GM21737 (cell line): ENCODE measurements at regions not wholly inside any gene's neighbourhood (a gene's known extent, or its start where the extent isn't known, plus 50 kb on each side); places are given as distances from the start of the nearest gene placed in this dataset.
"Not testable (repeated sequence)": the region's sequence is repeated elsewhere in the genome, so short reads cannot be mapped to it uniquely, and the experiment has no call there.

ENCODE experiments used
- ATAC-seq: cut with Tn5 transposase; IDR thresholded peaks from one replicate; pipeline ENCODE4 v1.9.1; 2021; ENCODE audit warnings: mild to moderate bottlenecking, moderate library complexity; ENCODE audit not compliant: unreplicated experiment

DNA sequence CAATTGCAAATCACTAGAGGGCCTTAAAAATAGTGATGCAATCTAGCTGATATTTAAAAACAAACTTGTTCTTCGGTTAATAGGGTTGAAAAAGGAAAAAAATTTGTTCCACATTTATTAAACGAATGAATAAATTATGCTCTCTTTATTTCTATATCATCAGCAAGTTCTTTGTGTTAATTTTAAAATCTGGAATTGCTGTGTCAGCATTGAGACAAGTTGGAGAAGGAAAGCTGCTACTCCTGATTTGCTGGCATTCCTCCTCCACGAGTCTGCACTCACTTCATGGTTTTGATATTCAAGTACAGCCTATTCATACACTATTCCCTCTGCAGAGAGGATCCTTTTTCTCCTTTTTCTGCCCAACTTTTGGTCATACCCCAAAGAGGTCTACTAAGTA is 117.6 kb downstream of the MRPL39 start:
- ATAC-seq: no peak

DNA sequence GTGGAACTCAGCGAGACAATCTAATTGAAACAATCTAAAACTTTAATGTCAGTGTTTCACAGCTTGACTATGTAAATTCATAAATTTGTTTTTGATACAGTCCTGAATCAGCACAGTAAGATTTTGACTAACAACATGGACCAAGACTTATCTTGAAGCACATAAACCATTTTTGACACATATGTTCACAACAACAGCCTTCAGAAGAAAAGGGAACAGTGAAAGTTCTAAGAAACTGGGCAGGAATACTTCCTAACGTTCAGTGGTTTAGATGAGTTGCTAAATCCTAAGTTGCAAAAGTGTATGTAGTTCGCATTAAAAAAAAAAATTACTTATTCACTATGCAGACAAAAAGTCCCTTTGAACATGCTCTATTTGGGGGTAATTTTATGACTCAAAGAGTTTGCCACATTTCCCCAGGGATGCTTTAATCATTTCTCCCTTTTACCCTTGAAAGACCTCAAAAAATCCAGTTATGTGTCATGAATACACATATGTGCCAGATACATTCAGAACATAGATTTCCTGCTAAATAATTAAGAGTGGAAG is 120.2 kb downstream of the MRPL39 start:
- ATAC-seq: peak; percentile 64

DNA sequence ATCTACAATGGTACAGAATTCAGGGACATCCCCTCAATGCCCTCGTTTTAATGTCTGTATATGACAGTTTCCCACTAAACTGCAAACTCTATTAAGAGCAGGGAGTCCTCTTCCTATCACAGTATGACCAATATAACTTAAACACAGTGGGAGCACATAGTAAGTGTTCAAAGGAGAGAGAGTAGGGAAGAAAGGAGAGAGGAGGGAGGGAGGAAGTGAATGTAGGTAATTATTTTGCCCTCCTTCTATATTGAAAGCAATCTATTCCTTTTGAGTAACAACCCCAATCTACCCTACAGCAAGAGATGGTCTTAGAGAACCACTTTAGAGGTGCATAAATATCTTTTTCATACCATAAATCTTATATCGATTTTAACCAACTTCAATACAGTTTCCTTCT is 121.4 kb downstream of the MRPL39 start:
- ATAC-seq: no peak

DNA sequence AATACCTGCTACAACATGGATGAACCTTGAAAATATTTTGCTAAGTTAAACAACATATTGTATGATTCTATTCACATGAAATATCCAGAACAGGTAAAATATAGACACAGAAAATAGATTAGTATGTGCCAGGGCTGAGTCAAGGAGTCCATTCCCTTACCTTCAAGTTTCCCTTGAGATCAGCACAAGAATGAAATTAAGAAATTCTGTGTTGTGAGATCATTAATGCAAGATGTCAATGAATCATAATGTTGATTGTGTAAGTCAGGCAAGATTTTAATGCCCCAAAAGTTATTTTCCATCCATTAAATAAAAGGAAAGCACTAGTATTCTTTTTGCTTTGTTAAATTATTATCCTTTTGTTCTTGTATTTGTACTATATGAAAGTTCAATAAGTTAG is 139.4 kb downstream of the MRPL39 start:
- no peak for ATAC-seq

DNA sequence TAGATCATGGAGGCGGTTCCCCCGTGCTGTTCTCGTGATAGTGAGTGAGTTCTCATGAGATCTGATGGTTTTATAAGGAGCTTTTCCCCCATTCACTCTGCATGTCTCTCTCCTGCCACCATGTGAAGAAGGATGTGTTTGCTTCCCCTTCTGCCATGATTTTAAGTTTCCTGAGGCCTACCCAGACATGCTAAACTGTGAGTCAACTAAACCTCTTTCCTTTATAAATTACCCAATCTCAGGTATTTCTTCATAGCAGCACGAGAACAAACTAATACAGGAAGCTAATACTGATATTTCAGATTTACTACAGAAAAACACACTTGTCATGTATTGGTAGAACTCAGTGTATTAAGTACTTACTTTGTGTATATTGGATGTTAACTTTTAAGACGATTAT is 140.2 kb downstream of the MRPL39 start:
- ATAC-seq: not testable (repeated sequence)

DNA sequence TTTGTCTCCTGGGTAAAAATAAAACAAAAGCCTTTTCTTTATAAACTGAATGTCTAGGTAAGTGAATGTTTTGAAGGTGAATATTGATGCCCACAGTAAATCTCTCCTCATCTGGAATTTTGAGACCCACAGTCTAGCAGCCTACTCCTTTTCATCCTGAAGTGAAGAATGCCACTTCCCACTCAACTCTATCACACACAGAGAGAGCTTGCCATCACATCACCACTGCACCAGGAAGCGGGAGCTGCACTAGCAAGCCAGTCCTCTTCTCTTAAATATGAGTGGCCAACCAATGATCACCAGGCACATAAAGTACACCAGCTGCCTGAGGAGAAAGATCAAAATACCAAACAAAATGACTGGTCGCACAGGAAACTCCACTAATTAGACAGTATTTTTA is 140.8 kb downstream of the MRPL39 start:
- no peak for ATAC-seq

DNA sequence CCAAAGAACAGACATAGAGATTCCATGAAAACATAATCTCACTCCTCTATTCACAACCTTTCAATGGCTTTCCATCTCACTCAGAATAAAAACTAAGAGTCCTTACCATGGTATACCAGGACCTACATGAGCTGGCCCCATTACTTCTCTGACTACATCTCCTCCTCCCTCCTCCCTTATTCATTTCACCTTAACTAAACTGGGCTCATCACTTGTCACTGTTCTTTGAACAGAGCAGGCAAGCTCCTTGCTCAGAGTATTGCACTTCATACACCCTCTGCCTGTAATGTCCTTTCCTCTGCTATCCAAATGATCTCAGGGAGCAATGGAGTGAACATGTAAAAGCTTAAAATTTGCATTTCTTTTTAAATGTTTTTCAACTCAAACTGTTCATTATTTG is 142.0 kb downstream of the MRPL39 start:
- no peak for ATAC-seq

DNA sequence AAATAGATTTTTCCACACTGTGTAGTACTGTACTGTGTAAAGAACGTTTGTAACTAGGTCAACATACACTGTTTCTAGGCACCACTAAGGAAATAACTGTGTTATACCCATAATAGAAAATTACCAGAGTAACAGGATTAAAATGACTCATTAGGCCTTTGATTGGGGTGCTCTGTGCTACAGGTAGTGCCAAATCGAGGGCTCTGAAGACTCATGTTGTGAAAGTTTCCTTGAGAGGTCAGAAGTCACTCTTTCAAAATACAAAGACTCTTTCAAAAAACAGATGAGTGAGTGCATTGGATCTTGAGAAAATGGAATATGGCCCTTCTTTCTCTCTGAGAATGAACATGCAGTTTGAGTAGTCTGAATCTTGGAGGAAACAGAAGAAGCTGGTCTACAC is 143.0 kb downstream of the MRPL39 start:
- peak; percentile 35 for ATAC-seq

DNA sequence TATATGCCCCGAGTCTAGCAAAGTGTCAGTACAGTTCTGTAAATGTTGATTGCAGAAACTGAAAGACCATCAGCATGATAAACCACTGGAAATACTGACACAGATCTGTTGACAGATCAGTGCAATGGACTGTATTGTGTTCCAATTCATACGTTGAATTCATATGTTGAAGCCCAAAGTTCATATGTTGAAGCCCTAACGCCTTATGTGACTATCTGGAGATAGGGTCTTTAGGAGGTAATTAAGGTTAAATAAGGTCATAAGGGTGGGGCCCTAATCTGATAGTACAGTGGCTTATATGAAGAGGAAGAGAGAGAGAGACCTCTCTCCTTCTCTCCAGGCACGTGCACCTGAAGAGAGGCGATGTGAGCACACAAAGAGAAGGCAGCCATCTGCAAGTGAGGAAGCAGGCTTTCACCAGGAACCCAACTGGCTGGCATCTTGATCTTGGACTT is 144.7 kb downstream of the MRPL39 start:
- ATAC-seq: peak; percentile 45

DNA sequence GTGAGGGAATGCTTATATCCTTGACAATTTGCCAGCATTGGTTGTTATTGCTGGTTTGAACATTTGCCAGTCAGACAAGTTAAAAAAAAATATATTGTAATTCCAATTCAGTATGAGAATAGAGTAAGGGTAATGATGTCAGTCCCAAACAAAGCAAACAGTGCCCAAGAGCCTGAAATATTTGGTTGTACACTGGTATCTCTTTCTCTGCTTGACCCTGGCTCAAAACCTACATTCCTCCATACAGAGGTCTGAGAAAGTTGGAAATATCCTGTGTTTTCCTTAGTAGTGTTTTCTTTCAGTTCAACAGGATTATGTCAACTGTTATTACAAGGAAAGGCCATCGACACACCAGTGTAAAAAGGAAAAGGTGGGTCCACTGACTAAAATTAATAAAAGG is 145.6 kb downstream of the MRPL39 start:
- ATAC-seq: no peak

DNA sequence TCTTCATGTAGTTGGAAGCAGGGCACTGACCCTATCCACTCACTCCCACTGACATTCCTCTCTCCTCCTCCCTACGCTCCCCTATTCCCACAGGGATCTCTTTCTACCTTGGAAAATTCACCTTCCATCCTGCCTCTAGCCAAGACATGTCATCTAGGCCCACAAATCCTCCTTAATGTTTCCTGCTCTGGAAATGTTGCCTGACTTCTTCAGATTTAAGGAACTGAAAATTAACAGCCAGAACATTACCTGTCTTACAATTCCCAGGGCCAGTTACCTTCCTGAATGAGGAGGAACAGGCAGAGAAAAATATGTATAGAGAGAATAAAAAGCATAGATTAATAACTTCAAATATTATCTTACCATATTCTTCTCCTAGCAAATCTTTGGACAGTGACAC is 147.3 kb downstream of the MRPL39 start:
- no peak for ATAC-seq

DNA sequence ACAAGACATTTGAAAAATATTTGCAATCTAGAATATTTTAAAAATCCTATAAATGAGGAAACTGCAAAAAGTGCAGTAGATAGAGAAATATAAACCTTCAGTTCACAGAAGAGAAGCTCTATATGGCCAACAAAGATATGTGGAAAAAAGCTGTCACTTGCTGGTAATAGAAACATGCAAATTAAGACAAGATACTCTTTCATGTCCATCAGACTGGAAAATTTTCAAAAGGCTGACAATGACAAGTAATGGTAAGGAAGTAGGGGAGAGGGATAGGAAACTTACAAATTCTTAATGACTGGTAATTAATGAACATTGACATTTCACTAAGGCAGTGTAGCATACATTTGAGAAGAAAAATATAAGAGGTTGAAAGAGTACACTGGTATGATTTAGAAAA is 147.9 kb downstream of the MRPL39 start:
- no peak for ATAC-seq

DNA sequence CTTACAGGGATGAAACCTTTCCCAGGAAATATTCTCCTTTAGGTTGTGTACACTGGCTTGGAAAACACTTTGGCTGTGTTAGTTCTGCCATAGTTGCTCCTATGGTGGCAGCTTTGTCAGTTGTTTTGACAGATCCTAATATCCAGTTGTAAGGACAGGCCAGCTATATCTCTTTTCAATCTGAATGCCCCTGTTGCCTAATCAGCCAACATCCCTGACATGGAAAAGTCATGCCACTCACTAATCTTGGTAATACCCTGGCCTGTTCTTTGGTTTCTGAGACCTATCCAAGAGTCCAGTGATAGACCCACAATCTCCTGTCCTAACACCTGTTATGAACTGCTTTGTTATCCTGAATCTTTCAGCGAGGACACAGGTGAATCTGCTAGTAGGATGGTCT is 148.8 kb downstream of the MRPL39 start:
- ATAC-seq: no peak

DNA sequence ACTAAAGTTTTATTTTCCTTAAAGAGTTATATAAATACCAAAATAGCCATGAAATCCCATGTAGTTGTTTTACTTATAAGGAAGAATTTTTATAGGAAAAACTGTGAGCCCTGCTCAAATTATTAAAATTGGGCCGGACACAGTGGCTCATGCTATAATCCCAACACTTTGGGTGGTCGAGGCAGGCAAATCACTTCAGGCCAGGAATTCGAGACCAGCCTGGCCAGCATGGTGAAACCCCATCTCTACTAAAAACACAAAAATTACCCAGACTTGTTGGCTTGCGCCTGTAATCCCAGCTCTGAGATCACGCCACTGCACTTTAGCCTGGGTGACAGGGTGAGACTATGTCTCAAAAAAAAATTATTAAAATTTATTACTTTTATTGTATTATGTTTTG is 149.3 kb downstream of the MRPL39 start:
- no peak for ATAC-seq

DNA sequence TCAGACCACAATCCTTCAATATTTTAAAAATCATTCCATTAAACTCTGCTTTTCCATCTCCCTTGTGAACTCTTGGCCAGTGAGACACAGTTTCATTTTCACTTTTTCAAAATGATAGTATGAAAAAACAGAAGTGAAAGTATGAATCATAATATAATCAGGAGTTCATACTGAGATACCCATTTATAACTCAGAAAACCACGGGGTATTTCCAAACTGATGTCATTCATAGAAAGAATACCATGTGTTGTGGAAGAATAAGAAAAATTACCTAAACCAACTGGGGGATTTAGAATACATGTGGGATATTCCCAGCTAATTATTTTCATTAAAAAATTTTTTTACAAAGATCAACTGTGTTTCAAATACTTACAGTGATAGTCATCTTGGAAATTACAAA is 149.9 kb downstream of the MRPL39 start:
- ATAC-seq: peak; percentile 57

DNA sequence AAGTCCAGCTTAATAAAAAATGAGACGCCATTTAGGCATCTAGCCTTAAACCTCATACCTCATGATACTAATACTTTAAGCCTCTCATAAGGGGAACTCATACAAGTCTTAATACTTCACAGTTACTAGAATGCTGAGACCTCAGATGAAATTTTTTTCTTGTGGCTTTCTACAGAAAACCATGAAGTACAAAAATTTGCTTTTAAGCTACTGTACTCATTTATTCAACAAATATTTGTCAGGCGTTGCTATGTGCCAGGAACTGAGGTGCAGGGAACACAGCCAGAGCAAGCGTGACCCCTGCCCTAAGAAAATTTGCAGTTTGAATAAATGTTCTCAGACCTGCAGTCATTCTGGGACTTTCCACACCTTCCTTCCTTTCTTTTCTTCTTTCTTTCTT is 150.6 kb downstream of the MRPL39 start:
- peak; percentile 39 for ATAC-seq

DNA sequence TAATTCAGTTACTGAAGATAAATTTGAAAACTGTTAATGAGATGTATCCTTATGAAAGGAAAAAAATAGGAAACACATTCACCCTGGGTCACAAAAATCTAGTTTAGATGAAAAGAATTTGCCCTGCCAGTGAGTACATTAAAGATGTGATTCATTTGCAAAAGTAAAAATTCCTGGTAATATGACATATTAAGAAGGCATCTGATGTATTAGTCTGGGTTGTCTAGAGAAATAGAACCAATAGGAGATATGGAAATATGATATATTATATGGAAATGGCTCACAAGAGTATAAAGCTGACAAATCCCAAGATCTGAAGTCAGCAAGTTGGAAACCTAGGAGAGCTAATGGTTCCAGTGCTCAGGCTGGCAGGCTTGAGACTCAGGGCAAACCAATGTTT is 153.8 kb downstream of the MRPL39 start:
- no peak for ATAC-seq

DNA sequence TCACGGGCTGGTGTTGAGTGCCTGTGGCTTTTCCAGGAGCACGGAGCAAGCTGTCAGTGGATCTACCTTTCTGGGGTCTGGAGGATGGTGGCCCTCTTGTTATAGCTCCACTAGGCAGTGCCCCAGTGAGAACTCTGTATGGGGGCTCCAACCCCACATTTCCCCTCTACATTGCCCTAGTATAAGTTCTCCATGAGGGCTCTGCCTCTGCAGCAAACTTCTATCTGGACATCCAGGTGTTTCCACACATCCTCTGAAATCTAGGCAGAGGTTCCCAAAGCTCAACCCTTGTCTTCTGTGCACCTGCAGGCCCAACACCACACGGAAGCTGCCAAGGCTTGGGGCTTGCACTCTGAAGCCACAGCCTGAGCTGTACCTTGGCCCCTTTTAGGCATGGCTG is 157.3 kb downstream of the MRPL39 start:
- ATAC-seq: no peak

DNA sequence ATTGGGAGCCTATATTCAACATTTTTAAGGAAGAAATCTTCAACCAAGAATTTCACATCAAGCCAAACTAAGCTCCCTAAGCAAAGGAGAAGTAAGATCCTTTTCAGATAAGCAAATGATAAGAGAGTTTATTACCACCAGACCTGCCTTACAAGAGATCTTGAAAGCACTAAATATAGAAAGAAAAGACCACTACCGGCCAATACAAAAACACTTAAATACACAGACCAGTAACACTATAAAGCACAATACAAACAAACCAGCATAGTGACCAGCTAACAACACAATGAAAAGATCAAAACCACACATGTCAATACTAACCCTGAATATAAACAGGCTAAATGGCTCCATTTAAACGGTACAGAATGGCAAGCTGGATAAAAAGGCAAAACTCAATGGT is 165.4 kb downstream of the MRPL39 start:
- no peak for ATAC-seq

DNA sequence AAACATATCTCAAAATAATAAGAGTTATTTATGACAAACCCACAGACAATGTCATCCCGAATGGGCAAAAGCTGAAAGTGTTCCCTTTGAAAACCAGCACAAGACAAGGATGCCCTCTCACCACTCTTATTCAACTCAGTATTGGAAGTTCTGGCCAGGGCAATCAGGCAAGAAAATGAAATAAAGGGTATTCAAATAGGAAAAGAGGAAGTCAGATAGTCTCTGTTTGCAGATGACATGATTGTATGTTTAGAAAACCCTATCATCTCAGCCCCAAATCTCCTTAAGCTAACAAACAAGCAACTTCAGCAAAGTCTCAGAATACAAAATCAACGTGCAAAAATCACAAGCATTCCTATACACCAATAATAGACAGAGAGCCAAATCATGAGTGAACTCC is 169.8 kb downstream of the MRPL39 start:
- ATAC-seq: not testable (repeated sequence)

DNA sequence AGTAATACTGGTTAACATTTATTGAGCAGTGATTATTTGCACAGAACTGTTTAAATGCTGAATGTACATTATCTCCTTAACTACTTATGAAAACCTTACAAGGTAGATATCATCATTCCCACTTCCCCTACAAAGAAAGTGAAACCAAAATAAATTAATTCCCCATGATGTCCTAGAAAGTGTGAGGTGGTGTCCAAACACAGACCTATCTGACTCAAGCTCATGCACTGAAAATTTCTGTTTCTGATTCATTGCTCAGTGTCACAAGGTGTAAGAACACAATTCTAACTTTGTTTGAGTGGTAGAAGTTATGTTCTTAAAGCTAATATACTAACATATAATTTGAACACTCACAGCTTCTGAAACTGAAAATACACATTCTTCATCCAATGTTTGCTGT is 178.7 kb downstream of the MRPL39 start:
- ATAC-seq: no peak

DNA sequence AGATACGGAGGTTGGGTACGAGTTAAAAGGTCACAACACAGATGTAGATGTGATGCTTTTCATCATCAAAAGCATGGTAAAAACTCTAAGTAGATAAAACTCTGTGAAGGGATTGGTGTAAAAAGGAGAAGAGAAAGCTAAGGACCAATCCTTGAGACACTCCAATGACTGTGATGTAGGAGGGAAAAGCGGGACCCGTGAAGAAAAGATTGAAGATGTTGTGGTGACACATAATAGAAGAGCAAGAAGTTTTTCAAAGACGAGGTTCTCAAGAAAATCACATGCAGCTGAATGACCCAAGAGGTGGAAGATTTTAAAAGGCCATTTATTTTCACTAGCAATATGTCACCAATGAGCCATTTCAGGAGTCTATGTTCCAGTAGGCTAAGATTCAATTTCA is 179.5 kb downstream of the MRPL39 start:
- ATAC-seq: no peak

DNA sequence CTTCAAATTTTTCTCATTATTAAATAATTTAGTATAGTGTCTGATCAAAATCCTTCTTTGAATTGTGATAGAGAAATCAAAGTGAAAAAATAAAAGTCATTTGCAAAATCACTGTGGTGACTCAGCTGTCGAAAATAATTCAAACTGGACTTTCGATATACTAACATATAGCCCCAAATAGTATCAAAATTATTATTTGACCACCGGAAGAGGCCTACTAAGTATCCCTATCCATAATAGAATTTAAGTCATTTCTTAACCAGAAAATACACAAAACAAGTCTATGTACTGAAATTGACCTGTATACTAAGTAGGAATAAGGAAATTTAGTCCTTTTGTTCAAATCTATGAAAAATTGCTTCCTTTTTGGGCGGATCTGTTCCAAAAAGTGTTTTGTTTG is 180.7 kb downstream of the MRPL39 start:
- ATAC-seq: no peak

DNA sequence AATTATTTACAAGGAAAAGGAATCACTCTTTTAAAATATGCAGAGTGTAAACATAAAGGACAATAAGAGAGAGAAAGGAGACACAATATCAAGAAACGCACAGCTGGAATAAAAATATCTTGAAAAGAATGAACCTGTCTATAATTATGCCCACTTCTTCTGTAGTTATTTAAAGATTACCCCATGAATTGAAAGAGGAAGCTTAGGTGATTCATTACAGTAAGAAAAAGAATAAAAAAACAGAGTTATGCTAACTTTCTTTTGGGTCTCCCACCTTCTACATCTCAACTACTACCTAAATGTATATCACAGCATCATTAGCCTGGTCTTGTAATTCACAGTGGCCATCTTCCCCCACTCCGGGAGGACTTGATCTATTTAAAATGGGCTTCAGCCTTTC is 182.1 kb downstream of the MRPL39 start:
- no peak for ATAC-seq
